Osteocyte (in vitro differentiated cells): ENCODE measurements at regions not wholly inside any gene's neighbourhood (a gene's known extent, or its start where the extent isn't known, plus 50 kb on each side); places are given as distances from the start of the nearest gene placed in this dataset.

Experiments used
- DNase-seq: peaks from one replicate; pipeline ENCODE4 v3.0.0; 2021; ENCODE audit warnings: mixed read lengths; ENCODE audit not compliant: unreplicated experiment; ENCODE audit errors: extremely low spot score
- H3K27ac Mint-ChIP-seq: one replicate; pipeline ENCODE4 v1.8.0; 2021; ENCODE audit warnings: mild to moderate bottlenecking, mixed read lengths; ENCODE audit not compliant: unreplicated experiment
- H3K27me3 Mint-ChIP-seq: one replicate; pipeline ENCODE4 v1.8.0; 2021; ENCODE audit warnings: mixed read lengths; ENCODE audit not compliant: unreplicated experiment
- H3K36me3 Mint-ChIP-seq: one replicate; pipeline ENCODE4 v1.8.0; 2021; ENCODE audit warnings: mixed read lengths; ENCODE audit not compliant: unreplicated experiment
- H3K4me1 Mint-ChIP-seq: one replicate; pipeline ENCODE4 v1.8.0; 2021; ENCODE audit warnings: mixed read lengths; ENCODE audit not compliant: unreplicated experiment
- H3K4me3 Mint-ChIP-seq: one replicate; pipeline ENCODE4 v1.8.0; 2021; ENCODE audit warnings: mild to moderate bottlenecking, moderate library complexity, mixed read lengths; ENCODE audit not compliant: unreplicated experiment
- H3K9me3 Mint-ChIP-seq: one replicate; pipeline ENCODE4 v1.8.0; 2021; ENCODE audit warnings: mixed read lengths; ENCODE audit not compliant: unreplicated experiment
- TF ChIP-seq, protein P1 (sequence below): fragments of 200-600 bp; sonication (generic); IDR thresholded peaks from 2 replicates; pipeline ENCODE4 v1.5.0; 2021; ENCODE audit warnings: antibody characterized with exemption, mild to moderate bottlenecking, moderate library complexity

DNA sequence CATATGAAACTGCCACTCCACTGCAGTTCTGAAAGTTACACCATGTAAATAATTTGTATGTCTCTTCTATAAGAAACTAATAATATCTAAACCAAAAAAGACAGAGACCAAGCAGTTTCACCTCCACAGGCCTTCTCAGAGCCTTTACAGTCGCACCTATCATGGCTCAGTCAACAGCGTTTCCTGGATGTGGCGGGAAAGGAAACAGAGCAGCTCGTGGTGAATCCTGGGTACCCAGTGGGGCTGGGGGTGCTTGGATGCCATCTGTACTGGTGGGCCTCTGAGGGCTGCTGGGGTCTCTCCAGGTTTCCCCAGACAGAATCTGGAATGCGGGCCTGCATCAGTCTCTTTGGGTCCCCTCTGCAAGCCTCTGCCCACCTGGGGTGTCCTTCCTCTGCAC, 100.2 kb upstream of the CASZ1 start:
- DNase-seq, result no peak

DNA sequence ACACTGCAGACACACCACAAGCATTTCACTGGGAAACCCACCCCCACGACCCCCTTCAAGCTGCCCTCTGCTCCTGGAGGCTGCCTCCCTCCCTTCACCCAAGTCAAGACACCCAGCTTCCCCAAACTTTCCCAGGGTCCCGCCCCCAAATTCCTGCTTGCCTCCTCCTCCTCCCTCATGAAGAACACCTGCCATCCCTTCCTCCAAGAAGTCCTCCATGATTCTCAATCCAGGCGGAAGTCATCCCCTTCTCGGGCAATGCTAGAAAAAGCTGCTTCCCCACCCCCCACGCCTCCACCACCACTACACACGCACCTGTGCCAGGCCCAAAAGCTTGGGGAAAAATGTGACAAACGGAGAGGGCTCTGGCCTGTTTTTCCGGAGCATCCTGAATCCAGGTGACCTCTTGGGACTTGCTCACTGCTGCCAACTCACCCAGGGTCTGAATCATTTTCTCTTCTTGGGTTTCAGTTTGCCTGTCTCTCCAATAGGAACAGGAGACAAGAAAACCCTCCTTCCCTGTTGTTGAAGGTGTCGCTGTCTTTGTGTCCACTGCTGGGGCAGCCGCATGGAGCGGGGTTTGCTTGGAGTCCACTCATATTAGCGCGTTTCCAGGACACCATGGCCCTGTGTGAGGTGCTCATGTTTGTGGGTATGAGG, 101.0 kb upstream of the CASZ1 start:
- no peak overlapping the region for H3K4me3 Mint-ChIP-seq
- DNase-seq, result no peak
- no peaks in the 10 kb centered on the region for H3K9me3 Mint-ChIP-seq
- TF ChIP-seq, protein P1, sequence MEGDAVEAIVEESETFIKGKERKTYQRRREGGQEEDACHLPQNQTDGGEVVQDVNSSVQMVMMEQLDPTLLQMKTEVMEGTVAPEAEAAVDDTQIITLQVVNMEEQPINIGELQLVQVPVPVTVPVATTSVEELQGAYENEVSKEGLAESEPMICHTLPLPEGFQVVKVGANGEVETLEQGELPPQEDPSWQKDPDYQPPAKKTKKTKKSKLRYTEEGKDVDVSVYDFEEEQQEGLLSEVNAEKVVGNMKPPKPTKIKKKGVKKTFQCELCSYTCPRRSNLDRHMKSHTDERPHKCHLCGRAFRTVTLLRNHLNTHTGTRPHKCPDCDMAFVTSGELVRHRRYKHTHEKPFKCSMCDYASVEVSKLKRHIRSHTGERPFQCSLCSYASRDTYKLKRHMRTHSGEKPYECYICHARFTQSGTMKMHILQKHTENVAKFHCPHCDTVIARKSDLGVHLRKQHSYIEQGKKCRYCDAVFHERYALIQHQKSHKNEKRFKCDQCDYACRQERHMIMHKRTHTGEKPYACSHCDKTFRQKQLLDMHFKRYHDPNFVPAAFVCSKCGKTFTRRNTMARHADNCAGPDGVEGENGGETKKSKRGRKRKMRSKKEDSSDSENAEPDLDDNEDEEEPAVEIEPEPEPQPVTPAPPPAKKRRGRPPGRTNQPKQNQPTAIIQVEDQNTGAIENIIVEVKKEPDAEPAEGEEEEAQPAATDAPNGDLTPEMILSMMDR, result no peak
- no peaks in the 10 kb centered on the region for H3K36me3 Mint-ChIP-seq
- H3K4me1 Mint-ChIP-seq, result peaks cover 16% of the 10 kb centered on the region
- H3K27me3 Mint-ChIP-seq, result peaks cover 2% of the 10 kb centered on the region
- no peak overlapping the region for H3K27ac Mint-ChIP-seq

More for the DNA sequence above, 100.2 kb upstream of the CASZ1 start:
- TF ChIP-seq, protein P1, result no peak
- Mint-ChIP-seq H3K27ac (no peak overlapping the region), H3K27me3 (peaks cover 8% of the 10 kb centered on the region), H3K9me3 (no peaks in the 10 kb centered on the region), H3K4me3 (no peak overlapping the region), H3K4me1 (peaks cover 16% of the 10 kb centered on the region), H3K36me3 (no peaks in the 10 kb centered on the region)

DNA sequence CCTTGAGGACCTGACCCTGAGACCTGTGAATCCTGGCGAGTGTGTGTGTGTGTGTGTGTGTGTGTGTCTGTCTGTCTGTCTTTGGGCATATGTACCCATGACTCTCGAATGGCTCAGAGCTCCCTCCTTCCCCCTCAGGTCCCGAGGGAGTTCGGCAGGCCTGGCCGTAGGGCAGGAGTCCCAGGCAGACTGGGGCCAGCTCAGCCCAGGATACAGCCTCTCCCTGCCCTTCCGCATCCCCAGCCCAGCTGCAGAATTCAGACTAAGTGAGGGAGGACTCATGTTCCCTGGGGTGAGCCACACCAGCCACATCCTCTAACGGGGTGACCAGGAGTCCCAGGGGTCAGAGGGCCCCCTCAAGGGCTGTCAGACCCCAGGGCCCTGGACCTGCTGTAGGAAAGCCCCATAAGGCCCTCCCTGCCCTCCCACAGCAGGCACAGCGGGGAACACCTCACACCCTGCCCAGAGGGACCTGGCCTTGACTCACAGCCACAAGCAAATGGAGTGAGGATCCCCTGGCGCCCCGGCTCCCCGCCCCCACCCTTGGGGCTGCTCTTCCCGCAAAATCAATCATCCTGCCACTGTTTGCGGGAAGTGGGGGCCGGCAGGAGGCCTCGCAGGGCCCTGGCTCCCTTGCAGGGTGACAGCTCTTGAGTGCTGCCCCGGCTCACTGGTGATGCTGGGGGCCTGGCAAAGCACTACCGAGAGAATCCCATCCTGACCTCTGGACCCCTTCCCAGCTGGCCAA, 101.7 kb upstream of the CASZ1 start:
- Mint-ChIP-seq H3K9me3 (no peaks in the 10 kb centered on the region), H3K4me1 (peaks cover 16% of the 10 kb centered on the region), H3K4me3 (no peak overlapping the region), H3K27ac (no peak overlapping the region), H3K36me3 (no peaks in the 10 kb centered on the region), H3K27me3 (peaks cover 2% of the 10 kb centered on the region)
- TF ChIP-seq, protein P1, result no peak
- DNase-seq, result no peak

DNA sequence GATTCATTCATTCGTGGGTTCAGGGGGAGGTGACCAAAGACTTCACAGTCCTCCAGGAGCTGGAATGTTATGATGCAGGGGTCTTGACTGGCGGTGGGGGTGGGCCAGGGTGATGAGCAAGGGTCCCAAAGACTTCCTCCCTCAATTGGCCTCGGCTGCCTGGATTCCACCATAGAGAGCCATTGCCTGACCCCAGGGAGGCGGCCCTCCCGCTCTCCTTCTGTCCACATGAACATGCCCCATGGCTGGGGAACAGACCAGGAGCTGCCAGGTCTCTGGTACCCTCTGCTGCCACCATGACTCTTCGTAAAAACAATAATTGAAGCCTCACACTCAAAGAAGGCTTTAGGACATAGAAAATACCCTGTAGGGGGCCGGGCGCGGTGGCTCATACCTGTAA, 102.5 kb upstream of the CASZ1 start:
- H3K36me3 Mint-ChIP-seq, result no peaks in the 10 kb centered on the region
- DNase-seq, result no peak
- H3K9me3 Mint-ChIP-seq, result no peaks in the 10 kb centered on the region
- TF ChIP-seq, protein P1, result no peak
- no peak overlapping the region for H3K4me3 Mint-ChIP-seq
- H3K27ac Mint-ChIP-seq, result no peak overlapping the region
- H3K4me1 Mint-ChIP-seq, result peaks cover 16% of the 10 kb centered on the region
- peaks cover under 1% of the 10 kb centered on the region for H3K27me3 Mint-ChIP-seq

DNA sequence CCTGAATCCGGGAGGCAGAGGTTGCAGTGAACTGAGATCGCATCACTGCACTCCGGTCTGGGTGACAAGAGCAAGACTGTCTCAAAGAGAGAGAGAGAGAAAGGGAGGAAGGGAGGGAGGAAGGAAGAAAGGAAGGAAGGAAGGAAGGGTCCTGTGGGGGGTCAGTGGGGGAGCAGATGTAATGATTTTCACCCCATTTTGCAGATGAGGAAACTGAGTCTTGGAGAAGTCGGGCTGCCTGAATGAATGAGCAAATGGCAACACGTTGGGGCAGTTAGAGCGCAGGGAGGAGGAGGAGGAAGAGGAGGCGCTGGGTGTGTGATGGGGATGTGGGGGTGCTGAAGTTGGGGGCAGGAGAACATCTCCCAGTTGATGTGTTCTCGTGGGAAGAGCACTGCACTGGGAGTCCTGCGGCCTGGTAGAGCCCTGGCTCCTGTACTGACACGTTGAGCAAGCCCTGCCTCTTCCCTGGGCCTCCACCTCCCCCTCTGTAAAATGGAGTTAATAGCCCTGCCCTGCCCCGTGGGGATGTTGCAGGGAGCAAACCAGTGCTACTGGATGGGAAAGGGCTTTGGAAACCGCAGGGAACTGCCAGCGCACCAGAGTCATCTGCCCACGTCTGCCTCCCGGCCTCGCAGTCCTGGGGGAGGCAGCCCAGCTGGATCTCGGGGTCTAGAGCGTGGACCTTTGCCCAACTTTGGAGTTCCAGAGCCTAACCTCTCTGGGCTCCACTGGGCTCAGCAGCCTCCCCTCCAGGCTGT, 103.2 kb upstream of the CASZ1 start:
- H3K27ac Mint-ChIP-seq, result no peak overlapping the region
- H3K4me3 Mint-ChIP-seq, result no peak overlapping the region
- H3K27me3 Mint-ChIP-seq, result no peaks in the 10 kb centered on the region
- H3K9me3 Mint-ChIP-seq, result no peaks in the 10 kb centered on the region
- TF ChIP-seq, protein P1, result no peak
- H3K4me1 Mint-ChIP-seq, result peaks cover 16% of the 10 kb centered on the region
- no peak for DNase-seq
- no peaks in the 10 kb centered on the region for H3K36me3 Mint-ChIP-seq
